K562 (cell line): ENCODE measurements at regions not wholly inside any gene's neighbourhood (a gene's known extent, or its start where the extent isn't known, plus 50 kb on each side); places are given as distances from the start of the nearest gene placed in this dataset.

Source experiments
- ARID2 ChIP-seq: fragments of 450-650 bp; IDR thresholded peaks from 2 replicates; pipeline ENCODE4 v1.6.1; 2017; ENCODE audit warnings: antibody characterized with exemption, mild to moderate bottlenecking
- CEBPB ChIP-seq: fragments of 450-650 bp; IDR thresholded peaks from 2 replicates; pipeline ENCODE4 v1.6.1; 2016; ENCODE audit warnings: missing genetic modification characterization, missing compliant biosample characterization
- CTCF ChIP-seq, 3 experiments: IDR thresholded peaks in 2 of 3; conservative IDR thresholded peaks in 1 of 3; 2 replicates each; pipeline ENCODE4 v1.5.1; 2011 to 2012; ENCODE audit warnings: low read length in 3 of 3, mild to moderate bottlenecking in 3 of 3, control low read depth in 2 of 3, improper control_type of control experiment in 1 of 3, inconsistent platforms in 1 of 3, low read depth in 1 of 3, mixed read lengths in 1 of 3, moderate library complexity in 1 of 3; ENCODE audit not compliant: insufficient read depth in 2 of 3
- FOXM1 ChIP-seq, 2 experiments: fragments of 450-650 bp in 1 of 2; sonication (generic) in 1 of 2; formaldehyde crosslinking in 1 of 2; IDR thresholded peaks; 2 replicates each; pipeline versions ENCODE4 v1.6.1 to v1.9.0; 2017 to 2022; ENCODE audit warnings: low read depth in 2 of 2, mild to moderate bottlenecking in 2 of 2, missing genetic modification reagents in 1 of 2, moderate library complexity in 1 of 2
- JUND ChIP-seq, 2 experiments: IDR thresholded peaks; 2 replicates in 1 of 2; 3 replicates in 1 of 2; pipeline ENCODE4 v1.6.1; 2011; ENCODE audit warnings: borderline replicate concordance in 2 of 2, low read depth in 2 of 2, low read length in 2 of 2, improper control_type of control experiment in 1 of 2, missing biosample characterization in 1 of 2, missing genetic modification characterization in 1 of 2, missing genetic modification reagents in 1 of 2
- SIN3B ChIP-seq: fragments of 450-650 bp; IDR thresholded peaks from 2 replicates; pipeline ENCODE4 v1.6.1; 2017; ENCODE audit warnings: low read depth, mild to moderate bottlenecking, moderate library complexity
- ZNF174 ChIP-seq: fragments of 250-450 bp; sonication (Bioruptor Pico); IDR thresholded peaks from 2 replicates; pipeline ENCODE4 v1.4.0; 2020; ENCODE audit warnings: mild to moderate bottlenecking
- ZNF644 ChIP-seq: fragments of 200-800 bp; sonication (Bioruptor generic); IDR thresholded peaks from 2 replicates; pipeline ENCODE4 v1.6.1; 2016; ENCODE audit warnings: low read depth, missing genetic modification characterization, missing compliant biosample characterization

DNA sequence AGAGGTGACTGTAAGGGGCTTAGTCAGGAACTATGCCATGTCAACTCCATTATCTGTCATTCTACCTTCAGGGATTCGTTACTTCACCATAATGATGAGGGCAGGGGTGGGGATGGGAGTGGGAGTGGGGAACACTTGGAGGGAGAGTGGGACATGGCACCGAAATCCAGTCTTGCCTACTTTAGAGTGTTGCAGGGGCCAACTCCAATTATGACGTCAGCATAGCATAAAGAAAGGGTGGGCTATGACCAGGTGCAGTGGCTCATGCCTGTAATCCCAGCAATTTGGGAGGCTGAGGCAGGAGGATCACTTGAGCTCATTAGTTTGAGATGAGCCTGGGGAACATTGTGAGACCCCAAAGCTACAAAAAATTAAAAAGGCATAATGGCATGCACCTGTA lies 512.2 kb downstream of the GATA3 start:
- TF ChIP-seq CEBPB (tag) (no peak), ZNF174 (CRISPR knock-in tag) (no peak), SIN3B (no peak), FOXM1 (IDR thresholded peaks at IDR 0.05; ENCODE audit: low read depth) (no peak), FOXM1 (CRISPR knock-in tag; IDR thresholded peaks at IDR 0.05; ENCODE audit: low read depth) (no peak), ZNF644 (tag) (no peak), JUND (IDR thresholded peaks at IDR 0.05; ENCODE audit: borderline replicate concordance, low read depth, low read length) (no peak), JUND (tag; IDR thresholded peaks at IDR 0.05; ENCODE audit: borderline replicate concordance, low read depth, low read length) (no peak), CTCF (IDR thresholded peaks at IDR 0.05 in 2 of 3, conservative IDR thresholded peaks at IDR 0.05 in 1 of 3; ENCODE audit: insufficient read depth in 2 of 3, low read depth in 1 of 3, low read length in 3 of 3) (no peak), ARID2 (no peak)
